ENCODE measurements at regions not wholly inside any gene's neighbourhood (a gene's known extent, or its start where the extent isn't known, plus 50 kb on each side); places are given as distances from the start of the nearest gene placed in this dataset.

DNA sequence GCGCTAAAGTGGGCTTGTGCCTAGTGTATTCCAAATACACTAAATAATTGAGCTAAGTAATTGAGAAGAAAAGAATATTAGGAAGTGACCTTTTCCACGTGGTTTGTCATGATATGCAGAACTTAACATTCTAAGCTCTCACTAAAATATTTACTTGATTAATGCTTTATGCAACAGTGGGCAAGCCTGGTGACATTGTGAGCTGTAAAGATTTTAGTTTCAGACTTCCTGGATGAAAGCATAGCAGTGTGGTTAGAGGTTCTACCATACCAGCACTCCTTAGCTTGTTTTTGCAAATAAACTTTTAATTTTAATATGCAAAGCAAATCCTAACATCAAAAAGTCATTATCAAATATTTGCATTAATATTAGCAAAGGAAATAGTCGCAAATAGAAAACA is 1065.1 kb upstream of the SPRY2 start:
- DNase-seq (ENCODE audit: low read depth in 1 of 2, low spot score in 1 of 2), result no peak
- TF ChIP-seq, protein P1, sequence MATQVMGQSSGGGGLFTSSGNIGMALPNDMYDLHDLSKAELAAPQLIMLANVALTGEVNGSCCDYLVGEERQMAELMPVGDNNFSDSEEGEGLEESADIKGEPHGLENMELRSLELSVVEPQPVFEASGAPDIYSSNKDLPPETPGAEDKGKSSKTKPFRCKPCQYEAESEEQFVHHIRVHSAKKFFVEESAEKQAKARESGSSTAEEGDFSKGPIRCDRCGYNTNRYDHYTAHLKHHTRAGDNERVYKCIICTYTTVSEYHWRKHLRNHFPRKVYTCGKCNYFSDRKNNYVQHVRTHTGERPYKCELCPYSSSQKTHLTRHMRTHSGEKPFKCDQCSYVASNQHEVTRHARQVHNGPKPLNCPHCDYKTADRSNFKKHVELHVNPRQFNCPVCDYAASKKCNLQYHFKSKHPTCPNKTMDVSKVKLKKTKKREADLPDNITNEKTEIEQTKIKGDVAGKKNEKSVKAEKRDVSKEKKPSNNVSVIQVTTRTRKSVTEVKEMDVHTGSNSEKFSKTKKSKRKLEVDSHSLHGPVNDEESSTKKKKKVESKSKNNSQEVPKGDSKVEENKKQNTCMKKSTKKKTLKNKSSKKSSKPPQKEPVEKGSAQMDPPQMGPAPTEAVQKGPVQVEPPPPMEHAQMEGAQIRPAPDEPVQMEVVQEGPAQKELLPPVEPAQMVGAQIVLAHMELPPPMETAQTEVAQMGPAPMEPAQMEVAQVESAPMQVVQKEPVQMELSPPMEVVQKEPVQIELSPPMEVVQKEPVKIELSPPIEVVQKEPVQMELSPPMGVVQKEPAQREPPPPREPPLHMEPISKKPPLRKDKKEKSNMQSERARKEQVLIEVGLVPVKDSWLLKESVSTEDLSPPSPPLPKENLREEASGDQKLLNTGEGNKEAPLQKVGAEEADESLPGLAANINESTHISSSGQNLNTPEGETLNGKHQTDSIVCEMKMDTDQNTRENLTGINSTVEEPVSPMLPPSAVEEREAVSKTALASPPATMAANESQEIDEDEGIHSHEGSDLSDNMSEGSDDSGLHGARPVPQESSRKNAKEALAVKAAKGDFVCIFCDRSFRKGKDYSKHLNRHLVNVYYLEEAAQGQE (IDR thresholded peaks at IDR 0.05; ENCODE audit: insufficient replicate concordance, low read depth), result no peak
- TF ChIP-seq SPI1 (IDR thresholded peaks at IDR 0.05; ENCODE audit: borderline replicate concordance, low read depth), result no peak
- TF ChIP-seq GABPA (IDR thresholded peaks at IDR 0.05; ENCODE audit: low read depth), result no peak
- TF ChIP-seq, protein P2, sequence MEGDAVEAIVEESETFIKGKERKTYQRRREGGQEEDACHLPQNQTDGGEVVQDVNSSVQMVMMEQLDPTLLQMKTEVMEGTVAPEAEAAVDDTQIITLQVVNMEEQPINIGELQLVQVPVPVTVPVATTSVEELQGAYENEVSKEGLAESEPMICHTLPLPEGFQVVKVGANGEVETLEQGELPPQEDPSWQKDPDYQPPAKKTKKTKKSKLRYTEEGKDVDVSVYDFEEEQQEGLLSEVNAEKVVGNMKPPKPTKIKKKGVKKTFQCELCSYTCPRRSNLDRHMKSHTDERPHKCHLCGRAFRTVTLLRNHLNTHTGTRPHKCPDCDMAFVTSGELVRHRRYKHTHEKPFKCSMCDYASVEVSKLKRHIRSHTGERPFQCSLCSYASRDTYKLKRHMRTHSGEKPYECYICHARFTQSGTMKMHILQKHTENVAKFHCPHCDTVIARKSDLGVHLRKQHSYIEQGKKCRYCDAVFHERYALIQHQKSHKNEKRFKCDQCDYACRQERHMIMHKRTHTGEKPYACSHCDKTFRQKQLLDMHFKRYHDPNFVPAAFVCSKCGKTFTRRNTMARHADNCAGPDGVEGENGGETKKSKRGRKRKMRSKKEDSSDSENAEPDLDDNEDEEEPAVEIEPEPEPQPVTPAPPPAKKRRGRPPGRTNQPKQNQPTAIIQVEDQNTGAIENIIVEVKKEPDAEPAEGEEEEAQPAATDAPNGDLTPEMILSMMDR (IDR thresholded peaks at IDR 0.05; ENCODE audit: insufficient read depth, low read length), result no peak
- TF ChIP-seq POLR2AphosphoS5 (IDR thresholded peaks at IDR 0.05; ENCODE audit: low read depth), result no peak
- Histone ChIP-seq H3K27ac (replicated peaks) (no peak overlapping the region), H3K27me3 (ENCODE audit: insufficient read depth, poor library complexity, severe bottlenecking) (no peaks in the 10 kb centered on the region), H3K4me3 (replicated peaks; ENCODE audit: insufficient read depth, low read length) (no peak overlapping the region)

DNA sequence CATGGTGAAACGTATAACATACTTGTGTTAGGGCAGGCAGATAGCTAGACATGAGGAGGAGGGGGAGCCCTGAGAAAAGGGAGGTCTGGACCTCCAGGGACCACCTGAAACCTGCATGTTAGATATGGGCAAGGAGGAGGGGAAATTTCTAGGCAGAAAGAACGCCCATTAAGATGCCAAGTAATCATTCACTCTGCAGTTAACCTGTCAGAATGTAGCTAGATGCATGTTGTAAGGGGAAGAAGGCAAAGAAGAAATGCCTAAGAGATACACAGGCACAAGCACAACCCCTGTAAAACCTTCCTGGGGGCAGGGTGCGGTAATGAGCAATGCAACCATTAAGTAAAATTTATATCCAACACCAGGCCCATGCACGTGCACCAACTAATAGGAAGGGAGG is 1055.3 kb upstream of the SPRY2 start:
- TF ChIP-seq GABPA (IDR thresholded peaks at IDR 0.05; ENCODE audit: low read depth) (no peak), SPI1 (IDR thresholded peaks at IDR 0.05; ENCODE audit: borderline replicate concordance, low read depth) (no peak), POLR2AphosphoS5 (IDR thresholded peaks at IDR 0.05; ENCODE audit: low read depth) (no peak)
- TF ChIP-seq, protein P2 (IDR thresholded peaks at IDR 0.05; ENCODE audit: insufficient read depth, low read length), result no peak
- TF ChIP-seq, protein P1 (IDR thresholded peaks at IDR 0.05; ENCODE audit: insufficient replicate concordance, low read depth), result no peak
- H3K27me3 ChIP-seq (ENCODE audit: insufficient read depth, poor library complexity, severe bottlenecking), result no peaks in the 10 kb centered on the region

DNA sequence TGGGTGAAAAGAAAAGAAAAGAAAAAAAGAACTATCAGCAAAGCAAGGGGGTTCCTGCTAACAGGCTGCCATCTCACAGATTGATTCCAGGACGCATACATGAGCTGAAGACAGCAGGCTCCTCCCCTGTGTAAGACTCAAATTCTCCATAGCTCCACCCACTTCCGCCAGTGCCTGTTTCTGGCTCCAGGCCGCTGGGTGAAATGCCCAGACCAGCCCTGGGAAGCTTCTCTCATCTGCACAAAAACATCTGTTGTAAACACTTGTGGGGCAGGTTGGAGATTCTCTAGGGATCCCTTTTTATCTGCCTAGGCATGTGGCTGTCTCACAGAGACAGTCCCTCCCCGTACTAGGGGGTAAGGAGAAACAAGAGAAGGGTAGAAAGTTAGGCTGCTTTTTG is 1054.4 kb upstream of the SPRY2 start:
- DNase-seq (ENCODE audit: low read depth in 1 of 2, low spot score in 1 of 2), result no peak
- TF ChIP-seq SPI1 (IDR thresholded peaks at IDR 0.05; ENCODE audit: borderline replicate concordance, low read depth) (no peak), GABPA (IDR thresholded peaks at IDR 0.05; ENCODE audit: low read depth) (no peak), POLR2AphosphoS5 (IDR thresholded peaks at IDR 0.05; ENCODE audit: low read depth) (no peak)
- TF ChIP-seq, protein P1 (IDR thresholded peaks at IDR 0.05; ENCODE audit: insufficient replicate concordance, low read depth), result no peak
- TF ChIP-seq, protein P2 (IDR thresholded peaks at IDR 0.05; ENCODE audit: insufficient read depth, low read length), result no peak
- Histone ChIP-seq H3K27ac (replicated peaks) (no peak overlapping the region), H3K4me3 (replicated peaks; ENCODE audit: insufficient read depth, low read length) (no peak overlapping the region), H3K27me3 (ENCODE audit: insufficient read depth, poor library complexity, severe bottlenecking) (no peaks in the 10 kb centered on the region)

More for the DNA sequence above, 1055.3 kb upstream of the SPRY2 start:
- DNase-seq (ENCODE audit: low read depth in 1 of 2, low spot score in 1 of 2), result no peak
- Histone ChIP-seq H3K4me3 (replicated peaks; ENCODE audit: insufficient read depth, low read length) (no peak overlapping the region), H3K27ac (replicated peaks) (no peak overlapping the region)

Measured in HL-60 (cell line).